SK-N-MC (cell line): ENCODE measurements at regions not wholly inside any gene's neighbourhood (a gene's known extent, or its start where the extent isn't known, plus 50 kb on each side); places are given as distances from the start of the nearest gene placed in this dataset.

Source experiments
- EZH2 ChIP-seq: fragments of 200-600 bp; sonication (generic); IDR thresholded peaks from one replicate; pipeline ENCODE4 v1.6.1; 2017; ENCODE audit warnings: antibody characterized with exemption
- POLR2AphosphoS5 ChIP-seq: IDR thresholded peaks from 2 replicates; pipeline ENCODE4 v1.6.1; 2012; ENCODE audit warnings: mild to moderate bottlenecking, low read depth, low read length, borderline replicate concordance

DNA sequence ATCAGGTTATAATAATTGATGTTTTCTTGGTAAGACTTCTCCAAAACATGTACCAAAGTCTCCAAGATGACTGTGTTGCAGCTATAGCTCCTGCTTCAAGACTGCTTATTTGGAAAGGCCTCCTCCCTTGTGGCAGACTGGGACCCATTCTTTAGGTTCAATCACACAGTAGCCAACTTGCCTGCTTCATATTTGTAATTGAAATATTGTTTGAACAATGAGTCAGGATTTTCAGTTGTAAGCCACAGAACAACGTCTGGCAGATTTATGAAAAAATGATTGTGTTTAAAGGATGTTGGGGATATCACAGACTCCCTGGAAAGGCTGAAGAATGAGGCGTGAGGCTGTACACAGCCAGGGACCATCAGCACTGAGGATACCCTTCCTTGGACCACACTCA, 458.9 kb downstream of the MED10 start:
- TF ChIP-seq POLR2AphosphoS5 (no peak), EZH2 (no peak)
